H9 (cell line): ENCODE measurements at regions not wholly inside any gene's neighbourhood (a gene's known extent, or its start where the extent isn't known, plus 50 kb on each side); places are given as distances from the start of the nearest gene placed in this dataset.

Source experiments
- DNase-seq: peaks from one replicate; pipeline ENCODE4 v3.0.0-alpha.2; 2017
- H2AFZ ChIP-seq: one replicate; pipeline ENCODE4 v1.6.1; 2013; ENCODE audit warnings: mild to moderate bottlenecking, low read length, control low read depth, moderate library complexity
- H2AK5ac ChIP-seq: 2 replicates; pipeline ENCODE4 v1.6.1; 2013; ENCODE audit warnings: low read length, control low read depth, mixed read lengths; ENCODE audit not compliant: insufficient read length
- H2BK120ac ChIP-seq: one replicate; pipeline ENCODE4 v1.6.1; 2013; ENCODE audit warnings: low read depth, mild to moderate bottlenecking, low read length, control low read depth, inconsistent platforms; ENCODE audit not compliant: poor library complexity, severe bottlenecking
- H2BK12ac ChIP-seq: 2 replicates; pipeline ENCODE4 v1.6.1; 2013; ENCODE audit warnings: low read length, control low read depth, mixed read lengths, low read depth; ENCODE audit not compliant: insufficient read length
- H2BK15ac ChIP-seq: 2 replicates; pipeline ENCODE4 v1.6.1; 2013; ENCODE audit warnings: low read depth, low read length, control low read depth
- H2BK20ac ChIP-seq: one replicate; pipeline ENCODE4 v1.6.1; 2013; ENCODE audit warnings: low read depth, mild to moderate bottlenecking, low read length, control low read depth, inconsistent platforms; ENCODE audit not compliant: poor library complexity, severe bottlenecking
- H2BK5ac ChIP-seq: 2 replicates; pipeline ENCODE4 v1.6.1; 2013; ENCODE audit warnings: low read length, control low read depth, mixed read lengths; ENCODE audit not compliant: insufficient read length
- H3K14ac ChIP-seq: 2 replicates; pipeline ENCODE4 v1.6.1; 2013; ENCODE audit warnings: low read length, control low read depth; ENCODE audit not compliant: insufficient read depth
- H3K18ac ChIP-seq: 2 replicates; pipeline ENCODE4 v1.6.1; 2013; ENCODE audit warnings: low read depth, mild to moderate bottlenecking, mixed read lengths, low read length, control low read depth; ENCODE audit not compliant: insufficient read length
- H3K23ac ChIP-seq: 2 replicates; pipeline ENCODE4 v1.6.1; 2013; ENCODE audit warnings: low read length, control low read depth, mixed read lengths, low read depth; ENCODE audit not compliant: insufficient read length
- H3K23me2 ChIP-seq: 2 replicates; pipeline ENCODE4 v1.6.1; 2013; ENCODE audit warnings: low read depth, mild to moderate bottlenecking, mixed read lengths, low read length, control low read depth; ENCODE audit not compliant: insufficient read length, poor library complexity, severe bottlenecking
- H3K27ac ChIP-seq: 2 replicates; pipeline ENCODE4 v1.5.1; 2013; ENCODE audit warnings: low read length, control low read depth, mixed read lengths, low read depth; ENCODE audit not compliant: insufficient read length
- H3K27me3 ChIP-seq: 2 replicates; pipeline ENCODE4 v1.6.1; 2013; ENCODE audit warnings: low read length, control low read depth, inconsistent platforms; ENCODE audit not compliant: insufficient read depth
- H3K4ac ChIP-seq: 2 replicates; pipeline ENCODE4 v1.6.1; 2013; ENCODE audit warnings: low read depth, mild to moderate bottlenecking, control low read depth, inconsistent platforms, low read length, moderate library complexity
- H3K4me1 ChIP-seq: 2 replicates; pipeline ENCODE4 v1.6.1; 2013; ENCODE audit warnings: low read length, control low read depth, inconsistent platforms; ENCODE audit not compliant: insufficient read depth
- H3K4me2 ChIP-seq: 2 replicates; pipeline ENCODE4 v1.6.1; 2013; ENCODE audit warnings: low read length, control low read depth, mixed read lengths; ENCODE audit not compliant: insufficient read length, insufficient read depth
- H3K56ac ChIP-seq: 2 replicates; pipeline ENCODE4 v1.6.1; 2013; ENCODE audit warnings: low read depth, mild to moderate bottlenecking, mixed read lengths, low read length, control low read depth; ENCODE audit not compliant: insufficient read length
- H3K79me1 ChIP-seq: 2 replicates; pipeline ENCODE4 v1.6.1; 2013; ENCODE audit warnings: low read depth, mild to moderate bottlenecking, moderate library complexity, low read length, control low read depth, inconsistent platforms; ENCODE audit not compliant: insufficient read depth, poor library complexity, severe bottlenecking
- H3K79me2 ChIP-seq: 2 replicates; pipeline ENCODE4 v1.6.1; 2013; ENCODE audit warnings: low read length, control low read depth, inconsistent platforms; ENCODE audit not compliant: insufficient read depth
- H3K9ac ChIP-seq: 2 replicates; pipeline ENCODE4 v1.6.1; 2013; ENCODE audit warnings: low read length, control low read depth, mixed read lengths; ENCODE audit not compliant: insufficient read length; ENCODE audit errors: extremely low read depth
- H3K9me3 ChIP-seq: one replicate; pipeline ENCODE4 v1.6.1; 2013; ENCODE audit warnings: low read depth, low read length, inconsistent platforms; ENCODE audit not compliant: control insufficient read depth
- H3T11ph ChIP-seq: one replicate; pipeline ENCODE4 v1.6.1; 2013; ENCODE audit warnings: mild to moderate bottlenecking, low read length, control low read depth, inconsistent platforms
- H4K20me1 ChIP-seq: one replicate; pipeline ENCODE4 v1.6.1; 2013; ENCODE audit not compliant: control insufficient read depth, insufficient read length, insufficient read depth
- H4K5ac ChIP-seq: 2 replicates; pipeline ENCODE4 v1.6.1; 2013; ENCODE audit warnings: low read depth, mild to moderate bottlenecking, mixed read lengths, low read length, control low read depth; ENCODE audit not compliant: insufficient read length
- H4K8ac ChIP-seq: replicated peaks from 2 replicates; pipeline ENCODE4 v1.6.1; 2013; ENCODE audit warnings: low read length, control low read depth, mixed read lengths, low read depth; ENCODE audit not compliant: insufficient read length
- H4K91ac ChIP-seq: 2 replicates; pipeline ENCODE4 v1.6.1; 2013; ENCODE audit warnings: low read depth, mild to moderate bottlenecking, moderate library complexity, mixed read lengths, low read length, control low read depth; ENCODE audit not compliant: insufficient read length
- H3K27ac Mint-ChIP-seq, 3 experiments: 2 replicates in 2 of 3; 3 replicates in 1 of 3; pipeline ENCODE4 v1.8.0; 2020 to 2021; ENCODE audit warnings: mixed read lengths in 3 of 3, mild to moderate bottlenecking in 1 of 3, moderate library complexity in 1 of 3
- H3K27me3 Mint-ChIP-seq: 2 replicates; pipeline ENCODE4 v1.8.0; 2021; ENCODE audit warnings: low read depth, mild to moderate bottlenecking, moderate library complexity, mixed read lengths
- H3K36me3 Mint-ChIP-seq, 3 experiments: 2 replicates in 2 of 3; 3 replicates in 1 of 3; pipeline ENCODE4 v1.8.0; 2020 to 2021; ENCODE audit warnings: low read depth in 3 of 3, mixed read lengths in 3 of 3; ENCODE audit not compliant: insufficient read depth in 1 of 3
- H3K4me1 Mint-ChIP-seq, 2 experiments: 2 replicates each; pipeline ENCODE4 v1.8.0; 2020; ENCODE audit warnings: mixed read lengths in 2 of 2
- H3K4me3 Mint-ChIP-seq, 2 experiments: 2 replicates in 1 of 2; 3 replicates in 1 of 2; pipeline ENCODE4 v1.8.0; 2020 to 2021; ENCODE audit warnings: mild to moderate bottlenecking in 2 of 2, mixed read lengths in 2 of 2, moderate library complexity in 1 of 2
- H3K9me3 Mint-ChIP-seq, 2 experiments: 2 replicates in 1 of 2; 3 replicates in 1 of 2; pipeline ENCODE4 v1.8.0; 2020; ENCODE audit warnings: mild to moderate bottlenecking in 2 of 2, mixed read lengths in 2 of 2, moderate library complexity in 1 of 2
- CTCF ChIP-seq: fragments of 200-600 bp; sonication (generic); conservative IDR thresholded peaks from 3 replicates; pipeline ENCODE4 v1.8.0; 2021; ENCODE audit warnings: antibody characterized with exemption, mild to moderate bottlenecking
- WGBS: extraction: QIAGEN DNeasy Blood & Tissue Kit; methylation state at CpG from one replicate; pipeline ENCODE4 v1.1.7; 2013; ENCODE audit warnings: missing lambda C conversion rate, low lambda C conversion rate, mixed read lengths; ENCODE audit not compliant: insufficient read length; ENCODE audit errors: extremely low coverage; 5-methylcytosine and 5-hydroxymethylcytosine counted together

- H3K27ac ChIP-seq: no peak overlapping the region
- H2BK20ac ChIP-seq: no peak overlapping the region
- Mint-ChIP-seq H3K27ac (no peak overlapping the region), H3K36me3 (no peaks in the 10 kb centered on the region), H3K27me3 (no peaks in the 10 kb centered on the region), H3K4me3 (no peak overlapping the region), H3K4me1 (no peaks in the 10 kb centered on the region), H3K9me3 (no peaks in the 10 kb centered on the region)
- H3K79me2 ChIP-seq: no peaks in the 10 kb centered on the region
- no peak overlapping the region for H2BK12ac ChIP-seq
- H3K4me1 ChIP-seq: no peaks in the 10 kb centered on the region
- H3K9me3 ChIP-seq: no peaks in the 10 kb centered on the region
- no peak overlapping the region for H3K4me2 ChIP-seq
- H3K9ac ChIP-seq: no peak overlapping the region
- H3K4ac ChIP-seq: no peak overlapping the region
- no peak overlapping the region for H3T11ph ChIP-seq
- H2BK120ac ChIP-seq: no peak overlapping the region
- no peak overlapping the region for H4K5ac ChIP-seq
- no peak for DNase-seq
- H4K8ac ChIP-seq: no peak overlapping the region
- H3K79me1 ChIP-seq: no peaks in the 10 kb centered on the region
- H3K14ac ChIP-seq: no peak overlapping the region
- H3K23ac ChIP-seq: no peak overlapping the region
- WGBS: no CpG with 5 or more reads among the region's 1 CpG
- no peak overlapping the region for H2BK5ac ChIP-seq
- no peak overlapping the region for H3K56ac ChIP-seq
- H2AFZ ChIP-seq: no peak overlapping the region
- TF ChIP-seq CTCF: no peak
- H4K20me1 ChIP-seq: no peaks in the 10 kb centered on the region
- H3K18ac ChIP-seq: no peak overlapping the region
- no peaks in the 10 kb centered on the region for H3K27me3 ChIP-seq
- no peak overlapping the region for H4K91ac ChIP-seq
- H2AK5ac ChIP-seq: no peak overlapping the region
- H2BK15ac ChIP-seq: no peak overlapping the region
- H3K23me2 ChIP-seq: no peaks in the 10 kb centered on the region
Measured at GRCh38 chr3:189537135-189537534, 94.1 kb upstream of the TP63 start.
